ENCODE measurements at regions not wholly inside any gene's neighbourhood (a gene's known extent, or its start where the extent isn't known, plus 50 kb on each side); places are given as distances from the start of the nearest gene placed in this dataset.

GRCh38 chr7:120014925-120015465 lies 258.0 kb upstream of the KCND2 start:
- H3K23ac ChIP-seq (ENCODE audit: low read length in 2 of 2) = no peak overlapping the region
- H3K9me3 ChIP-seq (ENCODE audit: control insufficient read depth, low read length) = no peaks in the 10 kb centered on the region
- H3K18ac ChIP-seq (ENCODE audit: low read depth in 1 of 2, low read length in 2 of 2) = no peak overlapping the region
- H3K4me3 ChIP-seq (ENCODE audit: insufficient read depth in 1 of 2, low read depth in 1 of 2, low read length in 2 of 2) = no peak overlapping the region
- no peak overlapping the region for H3K27ac ChIP-seq (ENCODE audit: low read length, poor library complexity, severe bottlenecking)
- H3K4ac ChIP-seq (ENCODE audit: low read depth in 1 of 2, low read length in 2 of 2) = no peak overlapping the region
- no peak for DNase-seq
- no peak overlapping the region for H4K91ac ChIP-seq (ENCODE audit: low read length)
- no peak overlapping the region for H2AK5ac ChIP-seq (ENCODE audit: low read length, severe bottlenecking)
- no peak overlapping the region for H4K8ac ChIP-seq (ENCODE audit: low read length)
- no peaks in the 10 kb centered on the region for H3K36me3 ChIP-seq (ENCODE audit: control insufficient read depth in 1 of 2, insufficient read depth in 2 of 2, low read depth in 1 of 2, low read length in 2 of 2)
- WGBS = 87% methylated on average over 4 of the region's 4 CpGs
- H2BK120ac ChIP-seq (ENCODE audit: low read depth, low read length) = no peak overlapping the region
- H3K14ac ChIP-seq (ENCODE audit: low read length in 2 of 2) = no peak overlapping the region
- no peaks in the 10 kb centered on the region for H3K79me1 ChIP-seq (replicated peaks; ENCODE audit: low read length, poor library complexity, severe bottlenecking)
- H2BK12ac ChIP-seq (ENCODE audit: low read length in 2 of 2) = no peak overlapping the region
- H2BK15ac ChIP-seq (ENCODE audit: low read depth, poor library complexity, severe bottlenecking) = no peak overlapping the region
- no peak overlapping the region for H3K4me2 ChIP-seq (ENCODE audit: low read length, poor library complexity, severe bottlenecking)
- H3K4me1 ChIP-seq (ENCODE audit: control insufficient read depth, insufficient read depth, low read depth, low read length) = no peaks in the 10 kb centered on the region
- H3K9ac ChIP-seq (ENCODE audit: low read length) = no peak overlapping the region
- H2AFZ ChIP-seq (ENCODE audit: low read depth, low read length) = no peak overlapping the region
- H2BK5ac ChIP-seq (ENCODE audit: low read depth, low read length, poor library complexity, severe bottlenecking) = no peak overlapping the region
- H3K27me3 ChIP-seq (ENCODE audit: control insufficient read depth in 1 of 2, insufficient read depth in 1 of 2, low read length in 2 of 2) = no peaks in the 10 kb centered on the region

- no peak overlapping the region for H2AK5ac ChIP-seq (ENCODE audit: low read length, severe bottlenecking)
- no peak overlapping the region for H3K9ac ChIP-seq (ENCODE audit: low read length)
- H3K4ac ChIP-seq (ENCODE audit: low read depth in 1 of 2, low read length in 2 of 2) = no peak overlapping the region
- H4K91ac ChIP-seq (ENCODE audit: low read length) = no peak overlapping the region
- H3K4me1 ChIP-seq (ENCODE audit: control insufficient read depth, insufficient read depth, low read depth, low read length) = no peaks in the 10 kb centered on the region
- no peaks in the 10 kb centered on the region for H3K36me3 ChIP-seq (ENCODE audit: control insufficient read depth in 1 of 2, insufficient read depth in 2 of 2, low read depth in 1 of 2, low read length in 2 of 2)
- no peak overlapping the region for H4K8ac ChIP-seq (ENCODE audit: low read length)
- H3K14ac ChIP-seq (ENCODE audit: low read length in 2 of 2) = no peak overlapping the region
- no peak overlapping the region for H2BK12ac ChIP-seq (ENCODE audit: low read length in 2 of 2)
- no peaks in the 10 kb centered on the region for H3K79me1 ChIP-seq (replicated peaks; ENCODE audit: low read length, poor library complexity, severe bottlenecking)
- H2BK5ac ChIP-seq (ENCODE audit: low read depth, low read length, poor library complexity, severe bottlenecking) = no peak overlapping the region
- 92% methylated on average over 1 of the region's 1 CpG for WGBS
- H3K4me3 ChIP-seq (ENCODE audit: insufficient read depth in 1 of 2, low read depth in 1 of 2, low read length in 2 of 2) = no peak overlapping the region
- H2BK15ac ChIP-seq (ENCODE audit: low read depth, poor library complexity, severe bottlenecking) = no peak overlapping the region
- no peak overlapping the region for H3K18ac ChIP-seq (ENCODE audit: low read depth in 1 of 2, low read length in 2 of 2)
- no peak for DNase-seq
- no peaks in the 10 kb centered on the region for H3K9me3 ChIP-seq (ENCODE audit: control insufficient read depth, low read length)
- no peak overlapping the region for H2AFZ ChIP-seq (ENCODE audit: low read depth, low read length)
- H3K23ac ChIP-seq (ENCODE audit: low read length in 2 of 2) = no peak overlapping the region
- H3K27me3 ChIP-seq (ENCODE audit: control insufficient read depth in 1 of 2, insufficient read depth in 1 of 2, low read length in 2 of 2) = no peaks in the 10 kb centered on the region
- no peak overlapping the region for H2BK120ac ChIP-seq (ENCODE audit: low read depth, low read length)
- H3K27ac ChIP-seq (ENCODE audit: low read length, poor library complexity, severe bottlenecking) = no peak overlapping the region
- H3K4me2 ChIP-seq (ENCODE audit: low read length, poor library complexity, severe bottlenecking) = no peak overlapping the region
These were observed 251.9 kb upstream of the KCND2 start for GRCh38 chr7:120021085-120021484.

GRCh38 chr7:120023494-120024167 lies 249.3 kb upstream of the KCND2 start:
- 98% methylated on average over 3 of the region's 4 CpGs for WGBS
- no peak overlapping the region for H3K23ac ChIP-seq (ENCODE audit: low read length in 2 of 2)

GRCh38 chr7:120028636-120029035 lies 244.3 kb upstream of the KCND2 start:
- no CpG with 5 or more reads among the region's 4 CpGs for WGBS
- no peak overlapping the region for H2BK5ac ChIP-seq (ENCODE audit: low read depth, low read length, poor library complexity, severe bottlenecking)

More at GRCh38 chr7:120023494-120024167, 249.3 kb upstream of the KCND2 start:
- Histone ChIP-seq H2AK5ac (ENCODE audit: low read length, severe bottlenecking) (no peak overlapping the region), H2BK15ac (ENCODE audit: low read depth, poor library complexity, severe bottlenecking) (no peak overlapping the region), H3K4me2 (ENCODE audit: low read length, poor library complexity, severe bottlenecking) (no peak overlapping the region), H2AFZ (ENCODE audit: low read depth, low read length) (no peak overlapping the region), H3K14ac (ENCODE audit: low read length in 2 of 2) (no peak overlapping the region), H2BK5ac (ENCODE audit: low read depth, low read length, poor library complexity, severe bottlenecking) (no peak overlapping the region), H3K18ac (ENCODE audit: low read depth in 1 of 2, low read length in 2 of 2) (no peak overlapping the region), H2BK120ac (ENCODE audit: low read depth, low read length) (no peak overlapping the region), H3K4me3 (ENCODE audit: insufficient read depth in 1 of 2, low read depth in 1 of 2, low read length in 2 of 2) (no peak overlapping the region), H3K9ac (ENCODE audit: low read length) (no peak overlapping the region), H3K27ac (ENCODE audit: low read length, poor library complexity, severe bottlenecking) (no peak overlapping the region), H3K4ac (ENCODE audit: low read depth in 1 of 2, low read length in 2 of 2) (no peak overlapping the region), H2BK12ac (ENCODE audit: low read length in 2 of 2) (no peak overlapping the region), H3K9me3 (ENCODE audit: control insufficient read depth, low read length) (no peaks in the 10 kb centered on the region), H4K91ac (ENCODE audit: low read length) (no peak overlapping the region), H3K36me3 (ENCODE audit: control insufficient read depth in 1 of 2, insufficient read depth in 2 of 2, low read depth in 1 of 2, low read length in 2 of 2) (no peaks in the 10 kb centered on the region), H3K27me3 (ENCODE audit: control insufficient read depth in 1 of 2, insufficient read depth in 1 of 2, low read length in 2 of 2) (no peaks in the 10 kb centered on the region), H3K4me1 (ENCODE audit: control insufficient read depth, insufficient read depth, low read depth, low read length) (no peaks in the 10 kb centered on the region), H3K79me1 (replicated peaks; ENCODE audit: low read length, poor library complexity, severe bottlenecking) (no peaks in the 10 kb centered on the region), H4K8ac (ENCODE audit: low read length) (no peak overlapping the region)
- peak; percentile 27 for DNase-seq

More at GRCh38 chr7:120028636-120029035, 244.3 kb upstream of the KCND2 start:
- no peak for DNase-seq
- H3K4me2 ChIP-seq (ENCODE audit: low read length, poor library complexity, severe bottlenecking) = no peak overlapping the region
- H3K14ac ChIP-seq (ENCODE audit: low read length in 2 of 2) = no peak overlapping the region
- no peak overlapping the region for H4K8ac ChIP-seq (ENCODE audit: low read length)
- no peaks in the 10 kb centered on the region for H3K27me3 ChIP-seq (ENCODE audit: control insufficient read depth in 1 of 2, insufficient read depth in 1 of 2, low read length in 2 of 2)
- H3K27ac ChIP-seq (ENCODE audit: low read length, poor library complexity, severe bottlenecking) = no peak overlapping the region
- H3K9ac ChIP-seq (ENCODE audit: low read length) = peak overlapping the region; percentile 6
- no peak overlapping the region for H2BK12ac ChIP-seq (ENCODE audit: low read length in 2 of 2)
- no peak overlapping the region for H3K23ac ChIP-seq (ENCODE audit: low read length in 2 of 2)
- no peak overlapping the region for H3K4ac ChIP-seq (ENCODE audit: low read depth in 1 of 2, low read length in 2 of 2)
- H2BK15ac ChIP-seq (ENCODE audit: low read depth, poor library complexity, severe bottlenecking) = no peak overlapping the region
- no peaks in the 10 kb centered on the region for H3K4me1 ChIP-seq (ENCODE audit: control insufficient read depth, insufficient read depth, low read depth, low read length)
- H4K91ac ChIP-seq (ENCODE audit: low read length) = no peak overlapping the region
- no peak overlapping the region for H2AFZ ChIP-seq (ENCODE audit: low read depth, low read length)
- H3K4me3 ChIP-seq (ENCODE audit: insufficient read depth in 1 of 2, low read depth in 1 of 2, low read length in 2 of 2) = peak overlapping the region in 1 of 2 experiments; percentile 6
- H3K36me3 ChIP-seq (ENCODE audit: control insufficient read depth in 1 of 2, insufficient read depth in 2 of 2, low read depth in 1 of 2, low read length in 2 of 2) = no peaks in the 10 kb centered on the region
- H3K18ac ChIP-seq (ENCODE audit: low read depth in 1 of 2, low read length in 2 of 2) = no peak overlapping the region
- no peak overlapping the region for H2BK120ac ChIP-seq (ENCODE audit: low read depth, low read length)
- no peaks in the 10 kb centered on the region for H3K79me1 ChIP-seq (replicated peaks; ENCODE audit: low read length, poor library complexity, severe bottlenecking)
- no peak overlapping the region for H2AK5ac ChIP-seq (ENCODE audit: low read length, severe bottlenecking)
- no peaks in the 10 kb centered on the region for H3K9me3 ChIP-seq (ENCODE audit: control insufficient read depth, low read length)

All from mesenchymal stem cell (in vitro differentiated cells and primary cell).